A673 (cell line): ENCODE measurements at regions not wholly inside any gene's neighbourhood (a gene's known extent, or its start where the extent isn't known, plus 50 kb on each side); places are given as distances from the start of the nearest gene placed in this dataset.

Experiments
- CTCF ChIP-seq: fragments of 300-800, 200-600 bp; sonication (generic); conservative IDR thresholded peaks from 2 replicates; pipeline ENCODE4 v1.5.1; 2017; ENCODE audit warnings: low read depth, mild to moderate bottlenecking, antibody characterized with exemption, low read length, moderate library complexity, mixed read lengths
- EZH2 ChIP-seq: fragments of 200-600 bp; sonication (generic); IDR thresholded peaks from 2 replicates; pipeline ENCODE4 v1.6.1; 2017; ENCODE audit warnings: borderline replicate concordance, low read depth, mild to moderate bottlenecking, mixed read lengths, antibody characterized with exemption, low read length; ENCODE audit not compliant: poor library complexity, severe bottlenecking

- TF ChIP-seq CTCF (no peak), EZH2 (no peak)
Measured at GRCh38 chr4:89358935-89359638, 51.5 kb upstream of the GPRIN3 start.
